ENCODE measurements at regions not wholly inside any gene's neighbourhood (a gene's known extent, or its start where the extent isn't known, plus 50 kb on each side); places are given as distances from the start of the nearest gene placed in this dataset.

GRCh38 chr19:30102239-30102638 lies 160.2 kb downstream of the URI1 start:
- Histone ChIP-seq H3K27me3 (no peaks in the 10 kb centered on the region), H3K36me3 (replicated peaks in 1 of 2) (no peaks in the 10 kb centered on the region), H3K4me1 (replicated peaks in 1 of 2) (no peaks in the 10 kb centered on the region), H3K4me3 (no peak overlapping the region), H3K9me3 (replicated peaks in 1 of 3) (no peaks in the 10 kb centered on the region), H3K27ac (no peak overlapping the region)
- intact Hi-C loops (cut with DNase I): no loop called here
- DNase-seq: no peak
- TF ChIP-seq CTCF (IDR thresholded peaks at IDR 0.05) (no peak), POLR2A (IDR thresholded peaks at IDR 0.05) (no peak)
- 86 to 99% (median 91%) methylated on average over 6 of the region's 6 CpGs for WGBS, 4 donors

GRCh38 chr19:30102666-30103065 lies 160.6 kb downstream of the URI1 start:
- Histone ChIP-seq H3K27ac (no peak overlapping the region), H3K36me3 (replicated peaks in 1 of 2) (no peaks in the 10 kb centered on the region), H3K27me3 (no peaks in the 10 kb centered on the region), H3K9me3 (replicated peaks in 1 of 3) (no peaks in the 10 kb centered on the region), H3K4me1 (replicated peaks in 1 of 2) (no peaks in the 10 kb centered on the region), H3K4me3 (no peak overlapping the region)
- no peak for TF ChIP-seq POLR2A (IDR thresholded peaks at IDR 0.05)
- WGBS, 4 donors: 92 to 99% (median 93%) methylated on average over 7 of the region's 7 CpGs
- intact Hi-C loops (cut with DNase I): no loop called here
- DNase-seq: no peak

- H3K36me3 ChIP-seq (replicated peaks in 1 of 2): no peaks in the 10 kb centered on the region
- TF ChIP-seq POLR2A (IDR thresholded peaks at IDR 0.05) (no peak), CTCF (IDR thresholded peaks at IDR 0.05) (no peak)
- H3K27me3 ChIP-seq: no peaks in the 10 kb centered on the region
- DNase-seq: no peak
- no peak overlapping the region for H3K27ac ChIP-seq
- no peaks in the 10 kb centered on the region for H3K9me3 ChIP-seq (replicated peaks in 1 of 3)
- H3K4me3 ChIP-seq: no peak overlapping the region
- intact Hi-C loops (cut with DNase I): no loop called here
- no peaks in the 10 kb centered on the region for H3K4me1 ChIP-seq (replicated peaks in 1 of 2)
- WGBS, 4 donors: 66 to 83% (median 81%) methylated on average over 7 of the region's 7 CpGs
Measured at GRCh38 chr19:30103981-30104380, 161.9 kb downstream of the URI1 start.

- TF ChIP-seq CTCF (IDR thresholded peaks at IDR 0.05) (no peak), POLR2A (IDR thresholded peaks at IDR 0.05) (no peak)
- Histone ChIP-seq H3K4me3 (no peak overlapping the region), H3K36me3 (replicated peaks in 1 of 2) (no peaks in the 10 kb centered on the region), H3K27ac (no peak overlapping the region), H3K27me3 (no peaks in the 10 kb centered on the region), H3K9me3 (replicated peaks in 1 of 3) (no peaks in the 10 kb centered on the region), H3K4me1 (replicated peaks in 1 of 2) (no peaks in the 10 kb centered on the region)
- intact Hi-C loops (cut with DNase I): no loop called here
- 87 to 100% (median 93%) methylated on average over 2 to 8 of the region's 8 CpGs; no CpG with 5 or more reads in 1 of the 4 donors for WGBS, 4 donors
- no peak for DNase-seq
Measured at GRCh38 chr19:30105316-30105715, 163.3 kb downstream of the URI1 start.

- TF ChIP-seq POLR2A (IDR thresholded peaks at IDR 0.05) (no peak), CTCF (IDR thresholded peaks at IDR 0.05) (no peak)
- Histone ChIP-seq H3K9me3 (replicated peaks in 1 of 3) (no peaks in the 10 kb centered on the region), H3K4me1 (replicated peaks in 1 of 2) (no peaks in the 10 kb centered on the region), H3K4me3 (no peak overlapping the region), H3K36me3 (replicated peaks in 1 of 2) (no peaks in the 10 kb centered on the region), H3K27me3 (no peaks in the 10 kb centered on the region), H3K27ac (no peak overlapping the region)
- intact Hi-C loops (cut with DNase I): no loop called here
- no peak for DNase-seq
- WGBS, 4 donors: 86 to 93% (median 88%) methylated on average over 4 to 6 of the region's 6 CpGs
Measured at GRCh38 chr19:30105727-30106126, 163.7 kb downstream of the URI1 start.
